GM18861 (cell line): ENCODE measurements at regions not wholly inside any gene's neighbourhood (a gene's known extent, or its start where the extent isn't known, plus 50 kb on each side); places are given as distances from the start of the nearest gene placed in this dataset.
"Not testable (repeated sequence)": the region's sequence is repeated elsewhere in the genome, so short reads cannot be mapped to it uniquely, and the experiment has no call there.

Experiments used
- ATAC-seq: cut with Tn5 transposase; IDR thresholded peaks from one replicate; pipeline ENCODE4 v1.9.1; 2021; ENCODE audit not compliant: unreplicated experiment

DNA sequence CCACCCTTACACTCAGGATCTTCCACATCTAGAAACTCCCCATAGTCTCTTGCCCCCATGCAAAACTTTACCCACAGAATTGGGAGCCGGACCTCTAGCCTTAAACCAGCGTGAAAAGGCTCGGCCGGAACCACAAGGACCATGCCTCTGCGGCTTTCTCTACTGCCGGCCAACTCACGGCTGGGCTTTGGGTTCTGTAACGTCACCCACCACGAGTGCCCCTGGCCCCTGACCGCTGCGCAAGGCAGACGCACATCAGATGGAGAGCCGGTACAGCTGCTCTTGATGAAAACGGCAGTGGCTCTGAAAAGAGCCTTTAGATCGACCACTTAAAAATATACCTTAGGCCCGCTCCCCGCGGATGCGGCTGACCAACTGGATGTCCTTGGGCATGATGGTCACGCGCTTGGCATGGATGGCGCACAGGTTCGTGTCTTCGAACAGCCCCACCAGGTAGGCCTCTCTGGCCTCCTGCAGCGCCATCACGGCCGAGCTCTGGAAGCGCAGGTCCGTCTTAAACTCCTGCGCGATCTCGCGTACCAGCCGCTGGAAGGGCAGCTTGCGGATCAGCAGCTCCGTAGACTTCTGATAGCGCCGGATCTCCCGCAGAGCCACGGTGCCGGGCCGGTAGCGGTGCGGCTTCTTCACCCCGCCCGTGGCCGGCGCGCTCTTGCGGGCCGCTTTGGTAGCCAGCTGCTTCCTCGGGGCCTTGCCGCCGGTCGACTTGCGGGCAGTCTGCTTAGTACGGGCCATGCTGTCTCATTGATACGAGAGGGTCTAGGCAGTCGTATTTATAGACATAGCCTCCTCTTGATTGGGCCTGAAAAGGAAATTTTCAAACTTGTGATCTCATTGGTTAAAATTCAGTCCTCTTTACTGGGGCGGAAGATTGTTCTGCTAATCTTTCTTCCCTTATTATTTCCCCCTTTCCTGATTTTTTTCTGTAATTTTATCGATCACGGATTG is 66.3 kb downstream of the FAM72C start:
- ATAC-seq, result not testable (repeated sequence)

DNA sequence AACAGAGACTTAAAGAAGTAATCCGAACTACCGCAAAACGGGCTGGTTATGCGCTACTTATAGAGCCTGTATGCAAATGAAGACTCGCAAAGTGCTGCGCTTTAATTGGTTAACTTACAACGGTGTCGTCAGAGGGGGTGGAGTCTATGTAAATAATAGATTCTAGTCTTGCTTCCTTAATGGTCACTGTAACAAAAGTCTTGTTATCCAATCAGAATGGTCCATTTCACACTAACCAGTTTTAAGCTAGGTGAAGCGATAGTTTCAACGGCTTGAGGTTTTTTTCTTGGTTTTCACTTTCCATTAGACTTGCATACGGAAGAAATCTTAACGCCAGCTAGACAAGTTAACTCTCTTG is 67.2 kb downstream of the FAM72C start:
- ATAC-seq, result not testable (repeated sequence)

DNA sequence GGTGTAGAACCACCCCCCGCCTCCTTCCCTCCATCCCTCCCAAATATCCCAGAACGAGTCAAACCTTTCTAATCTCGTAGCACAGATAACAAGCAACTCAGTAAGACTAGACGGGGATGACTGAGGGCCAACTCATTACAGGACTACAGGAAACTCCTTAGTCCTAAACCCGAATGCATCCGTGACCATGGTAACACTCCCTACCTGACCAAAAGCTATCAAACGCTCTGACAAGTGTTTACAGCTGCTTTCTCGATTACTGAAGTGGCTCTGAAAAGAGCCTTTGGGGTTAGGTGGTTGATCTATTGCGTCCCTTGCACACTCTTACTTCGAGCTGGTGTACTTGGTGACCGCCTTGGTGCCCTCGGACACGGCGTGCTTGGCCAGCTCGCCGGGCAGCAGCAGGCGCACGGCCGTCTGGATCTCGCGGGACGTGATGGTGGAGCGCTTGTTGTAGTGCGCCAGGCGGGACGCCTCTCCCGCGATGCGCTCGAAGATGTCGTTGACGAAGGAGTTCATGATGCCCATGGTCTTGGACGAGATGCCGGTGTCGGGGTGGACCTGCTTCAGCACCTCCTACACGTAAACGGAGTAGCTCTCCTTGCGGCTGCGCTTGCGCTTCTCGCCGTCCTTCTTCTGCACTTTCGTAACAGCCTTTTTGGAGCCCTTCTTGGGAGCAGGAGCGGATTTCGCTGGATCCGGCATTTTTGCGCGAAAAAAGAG is 67.7 kb downstream of the FAM72C start:
- not testable (repeated sequence) for ATAC-seq

GRCh38 chr1:143896377-143896776 is 75.4 kb downstream of the FAM72C start:
- ATAC-seq, result not testable (repeated sequence)

- ATAC-seq, result peak; percentile 75
Observed at GRCh38 chr1:143884932-143885574, 86.7 kb downstream of the FAM72C start.

- peak; percentile 74 for ATAC-seq
Observed at GRCh38 chr1:143884532-143884931, 87.3 kb downstream of the FAM72C start.

DNA sequence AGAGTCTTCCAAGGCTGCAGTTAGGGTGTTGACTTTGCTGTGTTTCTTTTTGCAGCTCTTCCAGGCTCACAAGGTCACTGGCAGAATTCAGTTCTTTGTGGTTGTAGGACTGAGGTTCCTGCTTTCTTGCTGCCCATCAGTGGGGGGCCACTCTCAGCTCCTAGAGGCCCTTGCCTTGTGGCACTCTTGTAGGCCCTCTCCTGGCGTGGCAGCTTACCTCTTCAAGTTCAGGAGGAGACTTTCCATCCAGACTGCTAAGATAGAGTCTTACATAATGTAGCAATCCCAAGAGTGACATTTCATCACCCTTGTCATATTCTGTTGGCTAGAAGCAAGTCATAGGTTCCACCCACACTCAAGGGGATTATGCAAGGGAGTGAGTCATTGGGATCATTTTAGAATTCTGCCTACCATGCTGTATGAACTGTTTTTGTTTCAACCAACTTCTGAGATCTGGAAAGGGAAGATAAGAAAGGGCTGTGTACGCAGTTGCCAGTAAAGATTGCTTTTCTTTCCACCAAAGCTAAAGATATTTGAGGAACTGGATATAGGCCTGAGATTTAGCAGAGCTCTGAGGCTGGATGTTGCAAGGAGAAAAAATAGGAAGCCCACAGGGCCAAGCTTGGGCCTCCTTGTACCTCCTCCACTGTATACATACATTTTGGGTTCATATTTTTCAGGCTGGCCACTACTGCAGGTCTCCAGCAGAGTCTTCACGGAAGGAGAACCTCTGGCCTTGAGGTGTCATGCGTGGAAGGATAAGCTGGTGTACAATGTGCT is 91.8 kb downstream of the FAM72C start:
- not testable (repeated sequence) for ATAC-seq

DNA sequence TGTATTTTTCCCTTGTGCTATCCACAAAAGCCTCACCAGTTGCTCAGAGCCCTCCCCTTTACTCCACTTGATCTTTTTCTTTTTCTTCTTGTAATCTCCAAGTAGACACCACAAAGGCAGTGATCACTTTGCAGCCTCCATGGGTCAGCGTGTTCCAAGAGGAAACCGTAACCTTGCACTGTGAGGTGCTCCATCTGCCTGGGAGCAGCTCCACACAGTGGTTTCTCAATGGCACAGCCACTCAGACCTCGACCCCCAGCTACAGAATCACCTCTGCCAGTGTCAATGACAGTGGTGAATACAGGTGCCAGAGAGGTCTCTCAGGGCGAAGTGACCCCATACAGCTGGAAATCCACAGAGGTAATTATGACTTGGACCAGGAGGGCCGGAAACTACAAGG is 95.8 kb downstream of the FAM72C start:
- ATAC-seq, result not testable (repeated sequence)

GRCh38 chr1:143874625-143875024 is 97.2 kb downstream of the FAM72C start:
- not testable (repeated sequence) for ATAC-seq

GRCh38 chr1:143873650-143874049 is 98.1 kb downstream of the FAM72C start:
- not testable (repeated sequence) for ATAC-seq

GRCh38 chr1:143870388-143870787 is 101.4 kb downstream of the FAM72C start:
- ATAC-seq, result not testable (repeated sequence)

GRCh38 chr1:143867590-143868220 is 104.1 kb downstream of the FAM72C start:
- ATAC-seq, result not testable (repeated sequence)

GRCh38 chr1:143863901-143864520 is 107.8 kb downstream of the FAM72C start:
- ATAC-seq, result peak; percentile 70

- ATAC-seq, result not testable (repeated sequence)
Observed at GRCh38 chr1:143862722-143863121, 109.1 kb downstream of the FAM72C start.

GRCh38 chr1:143861306-143861705 is 110.5 kb downstream of the FAM72C start:
- ATAC-seq, result not testable (repeated sequence)

GRCh38 chr1:143855867-143856266 is 115.9 kb downstream of the FAM72C start:
- ATAC-seq, result not testable (repeated sequence)

DNA sequence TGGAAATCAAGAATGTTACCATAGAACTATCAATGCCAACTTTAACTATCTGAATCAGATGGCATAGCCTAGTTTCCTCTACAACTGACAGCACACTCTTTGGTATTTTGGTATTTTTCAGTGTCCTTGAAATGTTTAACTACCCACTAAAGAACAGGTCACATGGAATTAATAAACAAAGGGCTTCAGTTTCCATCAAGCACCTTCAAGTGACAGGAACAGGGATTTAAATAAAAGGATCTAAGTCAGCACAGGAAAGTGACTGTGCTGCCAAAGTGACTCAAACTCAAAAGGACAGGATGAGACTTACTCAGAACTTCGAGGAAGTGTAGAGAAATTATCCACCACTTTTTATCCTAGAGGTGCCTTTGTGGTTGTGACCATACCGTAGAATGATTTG is 117.7 kb downstream of the FAM72C start:
- not testable (repeated sequence) for ATAC-seq

DNA sequence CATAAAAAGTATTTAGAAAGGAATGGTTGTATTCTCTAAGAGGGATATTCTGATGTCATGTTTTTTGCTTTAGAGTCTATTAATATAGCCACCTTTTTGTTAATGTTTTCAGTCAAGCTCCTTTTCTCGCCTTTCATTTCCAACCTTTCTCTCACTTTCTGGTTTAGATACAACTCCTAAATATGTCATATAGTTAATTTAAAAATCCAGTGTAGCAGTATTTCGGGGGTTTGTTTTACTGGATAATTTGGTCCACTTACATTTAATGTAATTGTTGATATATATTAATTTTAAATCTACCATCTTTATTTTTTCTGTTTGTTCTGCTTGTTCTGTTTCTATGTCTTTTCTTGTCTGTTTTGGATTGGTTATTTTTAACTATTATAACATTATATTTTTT is 121.1 kb downstream of the FAM72C start:
- not testable (repeated sequence) for ATAC-seq

- not testable (repeated sequence) for ATAC-seq
Observed at GRCh38 chr1:143848859-143849258, 122.9 kb downstream of the FAM72C start.

DNA sequence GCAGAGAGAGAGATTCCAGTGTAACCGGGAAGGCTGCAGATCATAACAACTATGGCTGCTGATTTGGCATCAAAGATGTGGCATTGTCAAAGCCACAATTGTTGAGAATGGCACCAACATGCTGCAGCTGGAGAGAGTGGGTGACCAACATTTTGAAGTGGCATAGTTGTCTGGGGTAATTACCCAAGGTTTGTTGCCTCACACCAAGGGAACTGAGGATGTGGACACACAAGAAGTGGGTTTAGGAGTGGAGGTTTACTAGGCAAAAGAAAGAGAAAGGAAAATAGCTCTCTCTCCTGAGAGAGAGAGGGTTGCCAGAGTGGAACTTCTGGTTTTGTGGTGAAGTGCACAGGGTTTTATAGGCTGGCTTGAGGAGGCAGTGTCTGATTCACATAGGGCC is 126.6 kb downstream of the FAM72C start:
- ATAC-seq, result not testable (repeated sequence)
